HCT116 (cell line): ENCODE measurements at regions not wholly inside any gene's neighbourhood (a gene's known extent, or its start where the extent isn't known, plus 50 kb on each side); places are given as distances from the start of the nearest gene placed in this dataset.

ENCODE experiments used
- EZH2 ChIP-seq: fragments of 200-600 bp; sonication (generic); IDR thresholded peaks from 2 replicates; pipeline ENCODE4 v1.6.1; 2017; ENCODE audit warnings: antibody characterized with exemption, mixed run types
- POLR2A ChIP-seq: IDR thresholded peaks from 2 replicates; pipeline ENCODE4 v1.7.0; 2011; ENCODE audit warnings: borderline replicate concordance; ENCODE audit not compliant: insufficient read depth, insufficient read length; ENCODE audit errors: extremely low read depth
- TF ChIP-seq, protein P1 (sequence below), 3 experiments: fragments of 200-600 bp in 1 of 3; sonication (generic) in 1 of 3; IDR thresholded peaks in 2 of 3; conservative IDR thresholded peaks in 1 of 3; 2 replicates each; pipeline ENCODE4 v1.5.1; 2012 to 2017; ENCODE audit warnings: low read depth in 2 of 3, low read length in 2 of 3, antibody characterized with exemption in 1 of 3, borderline replicate concordance in 1 of 3, control low read depth in 1 of 3, mild to moderate bottlenecking in 1 of 3, mixed read lengths in 1 of 3, mixed run types in 1 of 3, moderate library complexity in 1 of 3; ENCODE audit not compliant: insufficient read depth in 1 of 3

DNA sequence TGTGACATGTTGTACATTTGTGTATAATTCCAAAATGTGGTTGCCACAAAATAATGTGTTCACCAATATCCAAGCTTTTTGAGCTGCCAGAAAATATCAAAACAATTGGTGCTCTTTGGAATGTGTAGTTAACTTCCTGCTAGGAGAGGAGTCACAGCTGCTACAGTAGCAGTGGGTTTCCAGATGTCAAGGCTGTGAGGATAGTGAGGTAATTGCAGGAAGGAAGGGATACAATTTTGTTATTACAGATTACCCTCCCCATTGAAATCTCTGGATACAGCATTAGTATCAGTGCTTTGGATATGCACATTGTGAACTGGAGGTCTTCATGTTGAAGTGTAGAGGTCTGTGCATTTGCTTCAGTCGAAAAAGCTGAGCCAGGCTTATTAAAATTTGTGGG, 253.2 kb downstream of the PTPRC start:
- TF ChIP-seq EZH2 = no peak
- TF ChIP-seq, protein P1, sequence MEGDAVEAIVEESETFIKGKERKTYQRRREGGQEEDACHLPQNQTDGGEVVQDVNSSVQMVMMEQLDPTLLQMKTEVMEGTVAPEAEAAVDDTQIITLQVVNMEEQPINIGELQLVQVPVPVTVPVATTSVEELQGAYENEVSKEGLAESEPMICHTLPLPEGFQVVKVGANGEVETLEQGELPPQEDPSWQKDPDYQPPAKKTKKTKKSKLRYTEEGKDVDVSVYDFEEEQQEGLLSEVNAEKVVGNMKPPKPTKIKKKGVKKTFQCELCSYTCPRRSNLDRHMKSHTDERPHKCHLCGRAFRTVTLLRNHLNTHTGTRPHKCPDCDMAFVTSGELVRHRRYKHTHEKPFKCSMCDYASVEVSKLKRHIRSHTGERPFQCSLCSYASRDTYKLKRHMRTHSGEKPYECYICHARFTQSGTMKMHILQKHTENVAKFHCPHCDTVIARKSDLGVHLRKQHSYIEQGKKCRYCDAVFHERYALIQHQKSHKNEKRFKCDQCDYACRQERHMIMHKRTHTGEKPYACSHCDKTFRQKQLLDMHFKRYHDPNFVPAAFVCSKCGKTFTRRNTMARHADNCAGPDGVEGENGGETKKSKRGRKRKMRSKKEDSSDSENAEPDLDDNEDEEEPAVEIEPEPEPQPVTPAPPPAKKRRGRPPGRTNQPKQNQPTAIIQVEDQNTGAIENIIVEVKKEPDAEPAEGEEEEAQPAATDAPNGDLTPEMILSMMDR (IDR thresholded peaks at IDR 0.05 in 2 of 3, conservative IDR thresholded peaks at IDR 0.05 in 1 of 3; ENCODE audit: borderline replicate concordance in 1 of 3, insufficient read depth in 1 of 3, low read depth in 2 of 3, low read length in 2 of 3) = no peak
- no peak for TF ChIP-seq POLR2A
